GM21717 (cell line): ENCODE measurements at regions not wholly inside any gene's neighbourhood (a gene's known extent, or its start where the extent isn't known, plus 50 kb on each side); places are given as distances from the start of the nearest gene placed in this dataset.

ENCODE experiments used
- ATAC-seq: cut with Tn5 transposase; IDR thresholded peaks from one replicate; pipeline ENCODE4 v1.9.1; 2021; ENCODE audit warnings: mild to moderate bottlenecking, moderate library complexity; ENCODE audit not compliant: unreplicated experiment

GRCh38 chr6:163834226-163834970, 419.9 kb downstream of the QKI start:
- ATAC-seq, result no peak

- no peak for ATAC-seq
These were observed 417.2 kb downstream of the QKI start for GRCh38 chr6:163831736-163832135.

GRCh38 chr6:163830641-163831040, 416.1 kb downstream of the QKI start:
- no peak for ATAC-seq

- ATAC-seq, result no peak
These were observed 413.7 kb downstream of the QKI start for GRCh38 chr6:163828038-163828795.

- no peak for ATAC-seq
These were observed 412.6 kb downstream of the QKI start for GRCh38 chr6:163827143-163827542.

GRCh38 chr6:163826629-163827028, 412.1 kb downstream of the QKI start:
- no peak for ATAC-seq

- no peak for ATAC-seq
These were observed 410.5 kb downstream of the QKI start for GRCh38 chr6:163825033-163825432.

GRCh38 chr6:163823577-163823976, 409.1 kb downstream of the QKI start:
- no peak for ATAC-seq

- ATAC-seq, result no peak
These were observed 406.4 kb downstream of the QKI start for GRCh38 chr6:163820745-163821458.

GRCh38 chr6:163820171-163820570, 405.7 kb downstream of the QKI start:
- no peak for ATAC-seq

- ATAC-seq, result no peak
These were observed 404.2 kb downstream of the QKI start for GRCh38 chr6:163818719-163819118.

- ATAC-seq, result no peak
These were observed 401.9 kb downstream of the QKI start for GRCh38 chr6:163816441-163816840.

GRCh38 chr6:163815796-163816195, 401.3 kb downstream of the QKI start:
- ATAC-seq, result no peak

- ATAC-seq, result no peak
These were observed 400.2 kb downstream of the QKI start for GRCh38 chr6:163814494-163815364.

GRCh38 chr6:163813979-163814493, 399.5 kb downstream of the QKI start:
- no peak for ATAC-seq

GRCh38 chr6:163811317-163811716, 396.8 kb downstream of the QKI start:
- ATAC-seq, result no peak

- ATAC-seq, result no peak
These were observed 394.8 kb downstream of the QKI start for GRCh38 chr6:163809364-163809763.

GRCh38 chr6:163808871-163809270, 394.4 kb downstream of the QKI start:
- no peak for ATAC-seq

GRCh38 chr6:163808231-163808630, 393.7 kb downstream of the QKI start:
- ATAC-seq, result no peak

- ATAC-seq, result no peak
These were observed 392.4 kb downstream of the QKI start for GRCh38 chr6:163806755-163807499.
